ENCODE measurements at regions not wholly inside any gene's neighbourhood (a gene's known extent, or its start where the extent isn't known, plus 50 kb on each side); places are given as distances from the start of the nearest gene placed in this dataset.

DNA sequence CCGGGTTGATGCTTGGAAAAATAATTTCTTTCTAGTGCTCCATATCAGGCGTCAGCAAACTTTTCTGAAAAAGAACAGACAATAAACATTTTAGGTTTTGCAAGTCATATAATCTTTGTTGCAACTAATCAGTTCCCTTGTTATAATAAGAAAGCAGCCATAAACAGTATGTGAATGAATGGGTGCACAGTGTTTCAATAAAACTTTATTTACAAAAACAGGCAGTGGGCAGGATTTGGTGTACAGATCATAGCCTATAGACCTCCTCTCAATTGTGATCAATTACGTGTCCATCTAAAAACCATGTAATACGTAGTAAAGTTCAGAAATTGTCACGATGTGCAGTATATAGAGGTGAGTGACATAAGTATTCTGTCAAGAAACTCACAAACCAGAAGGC, 143.4 kb downstream of the AREG start:
- TF ChIP-seq, protein P1, sequence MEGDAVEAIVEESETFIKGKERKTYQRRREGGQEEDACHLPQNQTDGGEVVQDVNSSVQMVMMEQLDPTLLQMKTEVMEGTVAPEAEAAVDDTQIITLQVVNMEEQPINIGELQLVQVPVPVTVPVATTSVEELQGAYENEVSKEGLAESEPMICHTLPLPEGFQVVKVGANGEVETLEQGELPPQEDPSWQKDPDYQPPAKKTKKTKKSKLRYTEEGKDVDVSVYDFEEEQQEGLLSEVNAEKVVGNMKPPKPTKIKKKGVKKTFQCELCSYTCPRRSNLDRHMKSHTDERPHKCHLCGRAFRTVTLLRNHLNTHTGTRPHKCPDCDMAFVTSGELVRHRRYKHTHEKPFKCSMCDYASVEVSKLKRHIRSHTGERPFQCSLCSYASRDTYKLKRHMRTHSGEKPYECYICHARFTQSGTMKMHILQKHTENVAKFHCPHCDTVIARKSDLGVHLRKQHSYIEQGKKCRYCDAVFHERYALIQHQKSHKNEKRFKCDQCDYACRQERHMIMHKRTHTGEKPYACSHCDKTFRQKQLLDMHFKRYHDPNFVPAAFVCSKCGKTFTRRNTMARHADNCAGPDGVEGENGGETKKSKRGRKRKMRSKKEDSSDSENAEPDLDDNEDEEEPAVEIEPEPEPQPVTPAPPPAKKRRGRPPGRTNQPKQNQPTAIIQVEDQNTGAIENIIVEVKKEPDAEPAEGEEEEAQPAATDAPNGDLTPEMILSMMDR (IDR thresholded peaks at IDR 0.05) = no peak
- TF ChIP-seq POLR2A (IDR thresholded peaks at IDR 0.05) = no peak
